Naive thymus-derived CD4-positive, alpha-beta T cell (primary cell): ENCODE measurements at regions not wholly inside any gene's neighbourhood (a gene's known extent, or its start where the extent isn't known, plus 50 kb on each side); places are given as distances from the start of the nearest gene placed in this dataset.

Experiments
- ATAC-seq: fragments of 150-1000 bp; cut with Tn5 transposase; 2 replicates; pipeline ENCODE4 v1.10.0; 2021; ENCODE audit warnings: mild to moderate bottlenecking, moderate library complexity
- CTCF ChIA-PET: fragments of 350-600 bp; sonication (Branson Sonifier 250); formaldehyde crosslinking; loops from one replicate; lab custom pipeline; 2021; ENCODE audit warnings: antibody characterized with exemption; lab: Charles Lee
- POLR2A ChIA-PET: fragments of 350-600 bp; sonication (Branson Sonifier 250); formaldehyde crosslinking; loops from one replicate; lab custom pipeline; 2021; ENCODE audit warnings: antibody characterized with exemption, inconsistent platforms; lab: Charles Lee
- DNase-seq, 9 donors: peaks; one replicate each; pipeline versions ENCODE4 v3.0.0 to v3.0.0-alpha.2; 2020 to 2022; ENCODE audit warnings: mixed read lengths in 1 of 9
- H3K27ac ChIP-seq: one replicate; pipeline ENCODE4 v1.7.0; 2013; ENCODE audit warnings: mild to moderate bottlenecking, low read depth, low read length, moderate library complexity
- H3K27me3 ChIP-seq, 2 donors: one replicate each; pipeline ENCODE4 v1.7.0; 2013; ENCODE audit warnings: low read length in 2 of 2, mild to moderate bottlenecking in 2 of 2, moderate library complexity in 2 of 2; ENCODE audit not compliant: control insufficient read depth in 2 of 2, insufficient read depth in 2 of 2
- H3K36me3 ChIP-seq, 3 experiments: 1 replicate in 2 of 3; 2 replicates in 1 of 3; pipeline ENCODE4 v1.7.0; 2013; ENCODE audit warnings: low read length in 3 of 3, mild to moderate bottlenecking in 3 of 3, moderate library complexity in 1 of 3; ENCODE audit not compliant: insufficient read depth in 3 of 3, control insufficient read depth in 2 of 3
- H3K4me1 ChIP-seq, 2 donors: one replicate each; pipeline ENCODE4 v1.7.0; 2013; ENCODE audit warnings: low read length in 2 of 2, mild to moderate bottlenecking in 2 of 2, moderate library complexity in 1 of 2; ENCODE audit not compliant: control insufficient read depth in 2 of 2, insufficient read depth in 2 of 2
- H3K4me3 ChIP-seq: 2 replicates; pipeline ENCODE4 v1.7.0; 2013; ENCODE audit warnings: mild to moderate bottlenecking, low read length
- H3K9me3 ChIP-seq, 3 experiments: 1 replicate in 2 of 3; 2 replicates in 1 of 3; pipeline ENCODE4 v1.7.0; 2013; ENCODE audit warnings: low read length in 3 of 3; ENCODE audit not compliant: control insufficient read depth in 2 of 3
- H3K27ac Mint-ChIP-seq, 9 donors: one replicate each; pipeline ENCODE4 v1.8.0; 2020 to 2022; ENCODE audit warnings: mixed read lengths in 9 of 9, mild to moderate bottlenecking in 8 of 9, moderate library complexity in 5 of 9, inconsistent platforms in 2 of 9
- H3K27me3 Mint-ChIP-seq, 5 donors: one replicate each; pipeline ENCODE4 v1.8.0; 2021 to 2022; ENCODE audit warnings: mixed read lengths in 5 of 5, mild to moderate bottlenecking in 1 of 5
- H3K36me3 Mint-ChIP-seq, 5 donors: one replicate each; pipeline ENCODE4 v1.8.0; 2020 to 2022; ENCODE audit warnings: mixed read lengths in 5 of 5, mild to moderate bottlenecking in 3 of 5, inconsistent platforms in 1 of 5
- H3K4me1 Mint-ChIP-seq, 7 donors: one replicate each; pipeline ENCODE4 v1.8.0; 2020 to 2022; ENCODE audit warnings: mixed read lengths in 7 of 7, mild to moderate bottlenecking in 3 of 7, inconsistent platforms in 1 of 7
- H3K4me3 Mint-ChIP-seq, 10 donors: one replicate each; pipeline ENCODE4 v1.8.0; 2020 to 2022; ENCODE audit warnings: mild to moderate bottlenecking in 10 of 10, mixed read lengths in 10 of 10, moderate library complexity in 6 of 10, inconsistent platforms in 2 of 10
- H3K9me3 Mint-ChIP-seq, 11 donors: one replicate each; pipeline ENCODE4 v1.8.0; 2020 to 2022; ENCODE audit warnings: mixed read lengths in 11 of 11, mild to moderate bottlenecking in 4 of 11, inconsistent platforms in 1 of 11, moderate library complexity in 1 of 11
- intact Hi-C, 2 donors: fragments of 100-400 bp; cut with micrococcal nuclease; formaldehyde crosslinking; loops; one replicate each; pipeline ENCODE4 v1.15.1; 2023

GRCh38 chr3:174413062-174413912 lies 445.8 kb upstream of the NAALADL2 start:
- intact Hi-C loops, result no loop called here
- no peaks in the 10 kb centered on the region for H3K4me1 Mint-ChIP-seq
- no peaks in the 10 kb centered on the region for H3K36me3 Mint-ChIP-seq
- ChIA-PET CTCF (no interaction called here), POLR2A (no interaction called here)
- peaks cover 0 to 4% (median 0%) of the 10 kb centered on the region in 11 donors for H3K9me3 Mint-ChIP-seq
- ATAC-seq (no peak), DNase-seq (no peak)
- no peaks in the 10 kb centered on the region for H3K36me3 ChIP-seq
- no peak overlapping the region for H3K27ac Mint-ChIP-seq
- no peak overlapping the region for H3K27ac ChIP-seq
- no peak overlapping the region for H3K4me3 Mint-ChIP-seq
- H3K27me3 Mint-ChIP-seq, result no peaks in the 10 kb centered on the region
- H3K4me1 ChIP-seq, result no peaks in the 10 kb centered on the region
- H3K4me3 ChIP-seq, result no peak overlapping the region
- peaks cover 0 to 3% (median 0%) of the 10 kb centered on the region in 3 experiments for H3K9me3 ChIP-seq
- H3K27me3 ChIP-seq, result no peaks in the 10 kb centered on the region

GRCh38 chr3:174414902-174415301 lies 444.2 kb upstream of the NAALADL2 start:
- intact Hi-C loops, result no loop called here
- Mint-ChIP-seq H3K4me1 (no peaks in the 10 kb centered on the region), H3K27me3 (no peaks in the 10 kb centered on the region), H3K4me3 (no peak overlapping the region), H3K27ac (no peak overlapping the region), H3K36me3 (no peaks in the 10 kb centered on the region), H3K9me3 (peaks cover 0 to 4% (median 0%) of the 10 kb centered on the region in 11 donors)
- H3K9me3 ChIP-seq, result peaks cover 0 to 3% (median 0%) of the 10 kb centered on the region in 3 experiments
- ATAC-seq, result no peak
- no peak for DNase-seq
- H3K4me3 ChIP-seq, result no peak overlapping the region
- no peaks in the 10 kb centered on the region for H3K27me3 ChIP-seq
- no peaks in the 10 kb centered on the region for H3K36me3 ChIP-seq
- no peak overlapping the region for H3K27ac ChIP-seq
- H3K4me1 ChIP-seq, result no peaks in the 10 kb centered on the region
- CTCF ChIA-PET, result no interaction called here
- POLR2A ChIA-PET, result no interaction called here

GRCh38 chr3:174417573-174417972 lies 441.6 kb upstream of the NAALADL2 start:
- ATAC-seq (peak; percentile 60), DNase-seq (no peak)
- CTCF ChIA-PET, result no interaction called here
- Histone ChIP-seq H3K27ac (no peak overlapping the region), H3K27me3 (no peaks in the 10 kb centered on the region), H3K4me1 (no peaks in the 10 kb centered on the region), H3K9me3 (no peaks in the 10 kb centered on the region), H3K36me3 (no peaks in the 10 kb centered on the region), H3K4me3 (no peak overlapping the region)
- Mint-ChIP-seq H3K9me3 (peaks cover 0 to 3% (median 0%) of the 10 kb centered on the region in 11 donors), H3K27me3 (no peaks in the 10 kb centered on the region), H3K36me3 (no peaks in the 10 kb centered on the region), H3K4me1 (no peaks in the 10 kb centered on the region), H3K27ac (no peak overlapping the region), H3K4me3 (no peak overlapping the region)
- intact Hi-C loops, result no loop called here
- POLR2A ChIA-PET, result no interaction called here

- intact Hi-C loops, result no loop called here
- Histone ChIP-seq H3K4me3 (no peak overlapping the region), H3K9me3 (no peaks in the 10 kb centered on the region), H3K4me1 (no peaks in the 10 kb centered on the region), H3K27ac (no peak overlapping the region), H3K27me3 (no peaks in the 10 kb centered on the region), H3K36me3 (no peaks in the 10 kb centered on the region)
- CTCF ChIA-PET, result no interaction called here
- Mint-ChIP-seq H3K36me3 (no peaks in the 10 kb centered on the region), H3K27me3 (no peaks in the 10 kb centered on the region), H3K9me3 (peaks cover 0 to 3% (median 0%) of the 10 kb centered on the region in 11 donors), H3K27ac (no peak overlapping the region), H3K4me3 (no peak overlapping the region), H3K4me1 (no peaks in the 10 kb centered on the region)
- POLR2A ChIA-PET, result no interaction called here
- DNase-seq, result no peak
- ATAC-seq, result no peak
Measured at GRCh38 chr3:174419216-174419615, 439.9 kb upstream of the NAALADL2 start.

- CTCF ChIA-PET, result no interaction called here
- DNase-seq, result no peak
- no peak for ATAC-seq
- Histone ChIP-seq H3K9me3 (no peaks in the 10 kb centered on the region), H3K4me3 (no peak overlapping the region), H3K27me3 (no peaks in the 10 kb centered on the region), H3K4me1 (no peaks in the 10 kb centered on the region), H3K36me3 (no peaks in the 10 kb centered on the region), H3K27ac (no peak overlapping the region)
- Mint-ChIP-seq H3K27ac (no peak overlapping the region), H3K4me1 (no peaks in the 10 kb centered on the region), H3K9me3 (peaks cover 0 to 3% (median 0%) of the 10 kb centered on the region in 11 donors), H3K36me3 (no peaks in the 10 kb centered on the region), H3K4me3 (no peak overlapping the region), H3K27me3 (peaks cover 0 to 8% (median 0%) of the 10 kb centered on the region in 5 donors)
- POLR2A ChIA-PET, result no interaction called here
- intact Hi-C loops, result no loop called here
Measured at GRCh38 chr3:174423936-174424335, 435.2 kb upstream of the NAALADL2 start.

GRCh38 chr3:174424656-174425055 lies 434.5 kb upstream of the NAALADL2 start:
- intact Hi-C loops, result no loop called here
- no peak overlapping the region for H3K27ac ChIP-seq
- ChIA-PET POLR2A (no interaction called here), CTCF (no interaction called here)
- no peaks in the 10 kb centered on the region for H3K27me3 ChIP-seq
- H3K27me3 Mint-ChIP-seq, result peaks cover 0 to 9% (median 0%) of the 10 kb centered on the region in 5 donors
- DNase-seq (no peak), ATAC-seq (no peak)
- no peaks in the 10 kb centered on the region for H3K4me1 Mint-ChIP-seq
- no peaks in the 10 kb centered on the region for H3K36me3 Mint-ChIP-seq
- H3K36me3 ChIP-seq, result no peaks in the 10 kb centered on the region
- no peak overlapping the region for H3K4me3 Mint-ChIP-seq
- no peaks in the 10 kb centered on the region for H3K4me1 ChIP-seq
- H3K27ac Mint-ChIP-seq, result no peak overlapping the region
- no peak overlapping the region for H3K4me3 ChIP-seq
- H3K9me3 Mint-ChIP-seq, result peaks cover 0 to 3% (median 0%) of the 10 kb centered on the region in 11 donors
- H3K9me3 ChIP-seq, result no peaks in the 10 kb centered on the region

- Histone ChIP-seq H3K9me3 (no peaks in the 10 kb centered on the region), H3K36me3 (no peaks in the 10 kb centered on the region), H3K4me3 (no peak overlapping the region), H3K27ac (no peak overlapping the region), H3K27me3 (no peaks in the 10 kb centered on the region), H3K4me1 (no peaks in the 10 kb centered on the region)
- CTCF ChIA-PET, result no interaction called here
- Mint-ChIP-seq H3K9me3 (no peaks in the 10 kb centered on the region), H3K36me3 (no peaks in the 10 kb centered on the region), H3K4me3 (no peak overlapping the region), H3K27ac (no peak overlapping the region), H3K4me1 (no peaks in the 10 kb centered on the region), H3K27me3 (peaks cover 0 to 9% (median 0%) of the 10 kb centered on the region in 5 donors)
- intact Hi-C loops, result no loop called here
- no peak for DNase-seq
- ATAC-seq, result no peak
- POLR2A ChIA-PET, result no interaction called here
Measured at GRCh38 chr3:174425422-174425821, 433.7 kb upstream of the NAALADL2 start.
